Glutamatergic neuron (in vitro differentiated cells): ENCODE measurements at regions not wholly inside any gene's neighbourhood (a gene's known extent, or its start where the extent isn't known, plus 50 kb on each side); places are given as distances from the start of the nearest gene placed in this dataset.

Experiments used
- DNase-seq: peaks from one replicate; pipeline ENCODE4 v3.0.0; 2022
- H3K27ac Mint-ChIP-seq: one replicate; pipeline ENCODE4 v1.8.0; 2020; ENCODE audit warnings: mild to moderate bottlenecking, mixed read lengths, inconsistent platforms; ENCODE audit not compliant: unreplicated experiment
- H3K27me3 Mint-ChIP-seq: one replicate; pipeline ENCODE4 v1.8.0; 2020; ENCODE audit warnings: mild to moderate bottlenecking, moderate library complexity, mixed read lengths, inconsistent platforms; ENCODE audit not compliant: unreplicated experiment
- H3K36me3 Mint-ChIP-seq: one replicate; pipeline ENCODE4 v1.8.0; 2020; ENCODE audit warnings: mild to moderate bottlenecking, mixed read lengths, inconsistent platforms; ENCODE audit not compliant: unreplicated experiment
- H3K4me1 Mint-ChIP-seq: one replicate; pipeline ENCODE4 v1.8.0; 2020; ENCODE audit warnings: mild to moderate bottlenecking, low read depth, mixed read lengths, inconsistent platforms; ENCODE audit not compliant: unreplicated experiment
- H3K4me3 Mint-ChIP-seq: one replicate; pipeline ENCODE4 v1.8.0; 2020; ENCODE audit warnings: mild to moderate bottlenecking, mixed read lengths, inconsistent platforms; ENCODE audit not compliant: unreplicated experiment
- H3K9me3 Mint-ChIP-seq: one replicate; pipeline ENCODE4 v1.8.0; 2020; ENCODE audit warnings: mild to moderate bottlenecking, moderate library complexity, mixed read lengths, inconsistent platforms; ENCODE audit not compliant: unreplicated experiment
- CTCF ChIP-seq: fragments of 200-600 bp; sonication (generic); IDR thresholded peaks from one replicate; pipeline ENCODE4 v1.5.0; 2021; ENCODE audit not compliant: partially characterized antibody, unreplicated experiment

DNA sequence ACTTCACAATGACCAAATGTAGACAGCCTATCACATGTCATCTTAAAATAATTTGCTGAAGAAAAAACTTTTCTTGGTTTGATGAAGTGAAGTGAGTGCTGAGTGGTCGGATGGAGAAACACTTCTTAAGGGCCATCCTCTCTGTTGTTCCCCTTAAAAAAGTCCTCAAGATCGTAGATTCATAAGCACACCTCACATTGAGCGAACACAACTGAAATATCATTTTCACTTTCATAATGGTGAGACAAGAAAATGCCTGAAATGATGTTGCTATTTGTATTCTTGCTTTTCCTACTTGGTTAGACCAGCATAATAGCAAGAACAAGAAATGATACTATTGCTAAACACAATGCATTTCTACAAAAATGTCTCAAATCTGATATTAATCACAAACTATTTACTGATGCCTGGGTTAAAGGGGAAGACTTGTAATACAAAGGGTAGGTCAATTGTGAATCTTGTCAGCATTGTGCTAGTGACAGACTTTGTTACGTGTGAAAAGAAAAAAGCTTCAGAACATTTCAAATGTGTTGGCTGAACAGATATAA lies 305.6 kb upstream of the NR3C2 start:
- Mint-ChIP-seq H3K27me3 (no peaks in the 10 kb centered on the region), H3K9me3 (no peaks in the 10 kb centered on the region), H3K4me1 (no peaks in the 10 kb centered on the region), H3K27ac (no peak overlapping the region), H3K36me3 (no peaks in the 10 kb centered on the region), H3K4me3 (no peak overlapping the region)
- DNase-seq: no peak
- TF ChIP-seq CTCF: no peak

GRCh38 chr4:148740701-148741100 lies 298.5 kb upstream of the NR3C2 start:
- Mint-ChIP-seq H3K27me3 (no peaks in the 10 kb centered on the region), H3K27ac (no peak overlapping the region), H3K9me3 (no peaks in the 10 kb centered on the region), H3K4me1 (no peaks in the 10 kb centered on the region), H3K36me3 (no peaks in the 10 kb centered on the region), H3K4me3 (no peak overlapping the region)
- TF ChIP-seq CTCF: no peak
- DNase-seq: no peak

DNA sequence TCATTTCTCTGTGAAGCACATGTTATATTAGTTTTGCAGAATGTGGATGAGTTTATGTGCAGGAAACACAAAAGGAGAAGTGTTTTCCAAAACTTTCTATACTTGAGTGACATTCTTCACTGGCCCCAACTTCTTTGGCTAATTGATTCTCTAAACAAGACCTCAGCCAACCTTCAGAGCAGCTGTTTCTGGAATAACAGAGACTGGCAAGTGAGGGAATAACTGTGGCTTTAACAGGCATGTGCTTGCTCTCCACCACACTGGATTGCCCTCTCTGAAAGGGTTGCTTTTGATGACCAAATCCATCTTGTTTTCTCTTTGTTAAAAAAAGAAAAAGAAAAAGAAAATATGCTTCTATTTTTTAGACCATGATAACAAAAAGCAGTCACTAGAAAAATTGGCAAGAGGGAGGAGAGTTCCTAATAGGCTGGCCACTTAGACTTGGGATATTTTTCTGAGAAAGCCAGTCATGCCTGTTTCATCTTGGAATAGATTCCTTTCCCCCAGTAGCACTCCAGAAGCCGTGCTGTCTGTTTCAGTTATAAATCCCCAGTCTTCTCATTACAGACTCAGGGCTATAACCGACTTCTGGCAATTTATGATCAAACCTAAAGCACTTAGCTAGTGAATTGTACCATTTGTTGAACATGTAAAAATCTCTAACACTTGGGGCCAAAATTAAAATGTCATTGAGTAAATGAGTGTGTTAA lies 295.0 kb upstream of the NR3C2 start:
- Mint-ChIP-seq H3K4me1 (no peaks in the 10 kb centered on the region), H3K36me3 (no peaks in the 10 kb centered on the region), H3K27ac (no peak overlapping the region), H3K27me3 (no peaks in the 10 kb centered on the region), H3K9me3 (no peaks in the 10 kb centered on the region), H3K4me3 (no peak overlapping the region)
- no peak for DNase-seq
- no peak for TF ChIP-seq CTCF

- TF ChIP-seq CTCF: no peak
- no peak for DNase-seq
- no peaks in the 10 kb centered on the region for H3K4me1 Mint-ChIP-seq
- no peaks in the 10 kb centered on the region for H3K27me3 Mint-ChIP-seq
- no peak overlapping the region for H3K4me3 Mint-ChIP-seq
- no peaks in the 10 kb centered on the region for H3K36me3 Mint-ChIP-seq
- no peaks in the 10 kb centered on the region for H3K9me3 Mint-ChIP-seq
- H3K27ac Mint-ChIP-seq: no peak overlapping the region
Observed at GRCh38 chr4:148735432-148736155, 293.4 kb upstream of the NR3C2 start.

GRCh38 chr4:148730766-148731165 lies 288.6 kb upstream of the NR3C2 start:
- no peak for DNase-seq
- Mint-ChIP-seq H3K4me3 (no peak overlapping the region), H3K27ac (no peak overlapping the region), H3K9me3 (no peaks in the 10 kb centered on the region), H3K36me3 (no peaks in the 10 kb centered on the region), H3K27me3 (no peaks in the 10 kb centered on the region), H3K4me1 (no peaks in the 10 kb centered on the region)
- TF ChIP-seq CTCF: no peak
